ENCODE measurements at regions not wholly inside any gene's neighbourhood (a gene's known extent, or its start where the extent isn't known, plus 50 kb on each side); places are given as distances from the start of the nearest gene placed in this dataset.

DNA sequence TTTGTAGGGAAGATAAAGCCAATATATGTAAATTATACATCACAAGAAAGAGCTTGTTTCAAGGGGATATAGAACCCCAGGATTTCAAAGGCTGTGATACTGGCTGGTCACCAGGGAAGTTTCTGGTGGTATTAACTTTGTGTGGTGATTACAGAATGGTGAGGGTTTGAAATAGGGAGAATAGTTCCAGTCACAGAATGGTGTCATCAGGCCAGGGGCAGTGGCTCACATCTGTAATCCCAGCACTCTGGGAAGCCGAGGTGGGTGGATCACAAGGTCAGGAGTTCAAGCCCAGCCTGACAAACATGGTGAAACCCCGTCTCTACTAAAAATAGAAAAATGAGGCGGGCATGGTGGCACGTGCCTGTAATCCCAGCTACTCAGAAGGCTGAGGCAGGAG is 183.8 kb upstream of the XYLT1 start:
- H3K27me3 ChIP-seq (ENCODE audit: control insufficient read depth, insufficient read depth, low read length): peaks cover 2% of the 10 kb centered on the region; the same call in 1 of the 2 replicates
- H3K36me3 ChIP-seq (ENCODE audit: control insufficient read depth, insufficient read depth, low read length): no peaks in the 10 kb centered on the region
- CTCF ChIA-PET: interaction anchor here (0.7 kb wide), 1 partner anchor 14 kb away, joined by 3 read pairs; no protein-coding TSS in a partner anchor
- POLR2A ChIA-PET: no interaction called here
- TF ChIP-seq, protein P1, sequence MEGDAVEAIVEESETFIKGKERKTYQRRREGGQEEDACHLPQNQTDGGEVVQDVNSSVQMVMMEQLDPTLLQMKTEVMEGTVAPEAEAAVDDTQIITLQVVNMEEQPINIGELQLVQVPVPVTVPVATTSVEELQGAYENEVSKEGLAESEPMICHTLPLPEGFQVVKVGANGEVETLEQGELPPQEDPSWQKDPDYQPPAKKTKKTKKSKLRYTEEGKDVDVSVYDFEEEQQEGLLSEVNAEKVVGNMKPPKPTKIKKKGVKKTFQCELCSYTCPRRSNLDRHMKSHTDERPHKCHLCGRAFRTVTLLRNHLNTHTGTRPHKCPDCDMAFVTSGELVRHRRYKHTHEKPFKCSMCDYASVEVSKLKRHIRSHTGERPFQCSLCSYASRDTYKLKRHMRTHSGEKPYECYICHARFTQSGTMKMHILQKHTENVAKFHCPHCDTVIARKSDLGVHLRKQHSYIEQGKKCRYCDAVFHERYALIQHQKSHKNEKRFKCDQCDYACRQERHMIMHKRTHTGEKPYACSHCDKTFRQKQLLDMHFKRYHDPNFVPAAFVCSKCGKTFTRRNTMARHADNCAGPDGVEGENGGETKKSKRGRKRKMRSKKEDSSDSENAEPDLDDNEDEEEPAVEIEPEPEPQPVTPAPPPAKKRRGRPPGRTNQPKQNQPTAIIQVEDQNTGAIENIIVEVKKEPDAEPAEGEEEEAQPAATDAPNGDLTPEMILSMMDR (IDR thresholded peaks at IDR 0.05; ENCODE audit: insufficient read depth, low read depth, low read length): no peak
- H3K4me3 ChIP-seq (ENCODE audit: low read depth, low read length): no peak overlapping the region
- DNase-seq (ENCODE audit: low read depth): no peak

- no peak for DNase-seq (ENCODE audit: low read depth)
- no peaks in the 10 kb centered on the region for H3K36me3 ChIP-seq (ENCODE audit: control insufficient read depth, insufficient read depth, low read length)
- POLR2A ChIA-PET: no interaction called here
- TF ChIP-seq, protein P1 (IDR thresholded peaks at IDR 0.05; ENCODE audit: insufficient read depth, low read depth, low read length): no peak
- peaks cover 2% of the 10 kb centered on the region; the same call in 1 of the 2 replicates for H3K27me3 ChIP-seq (ENCODE audit: control insufficient read depth, insufficient read depth, low read length)
- CTCF ChIA-PET: interaction anchor here (0.7 kb wide), 1 partner anchor 14 kb away, joined by 3 read pairs; no protein-coding TSS in a partner anchor
- H3K4me3 ChIP-seq (ENCODE audit: low read depth, low read length): no peak overlapping the region
Measured at GRCh38 chr16:17654142-17654541, 183.4 kb upstream of the XYLT1 start.

DNA sequence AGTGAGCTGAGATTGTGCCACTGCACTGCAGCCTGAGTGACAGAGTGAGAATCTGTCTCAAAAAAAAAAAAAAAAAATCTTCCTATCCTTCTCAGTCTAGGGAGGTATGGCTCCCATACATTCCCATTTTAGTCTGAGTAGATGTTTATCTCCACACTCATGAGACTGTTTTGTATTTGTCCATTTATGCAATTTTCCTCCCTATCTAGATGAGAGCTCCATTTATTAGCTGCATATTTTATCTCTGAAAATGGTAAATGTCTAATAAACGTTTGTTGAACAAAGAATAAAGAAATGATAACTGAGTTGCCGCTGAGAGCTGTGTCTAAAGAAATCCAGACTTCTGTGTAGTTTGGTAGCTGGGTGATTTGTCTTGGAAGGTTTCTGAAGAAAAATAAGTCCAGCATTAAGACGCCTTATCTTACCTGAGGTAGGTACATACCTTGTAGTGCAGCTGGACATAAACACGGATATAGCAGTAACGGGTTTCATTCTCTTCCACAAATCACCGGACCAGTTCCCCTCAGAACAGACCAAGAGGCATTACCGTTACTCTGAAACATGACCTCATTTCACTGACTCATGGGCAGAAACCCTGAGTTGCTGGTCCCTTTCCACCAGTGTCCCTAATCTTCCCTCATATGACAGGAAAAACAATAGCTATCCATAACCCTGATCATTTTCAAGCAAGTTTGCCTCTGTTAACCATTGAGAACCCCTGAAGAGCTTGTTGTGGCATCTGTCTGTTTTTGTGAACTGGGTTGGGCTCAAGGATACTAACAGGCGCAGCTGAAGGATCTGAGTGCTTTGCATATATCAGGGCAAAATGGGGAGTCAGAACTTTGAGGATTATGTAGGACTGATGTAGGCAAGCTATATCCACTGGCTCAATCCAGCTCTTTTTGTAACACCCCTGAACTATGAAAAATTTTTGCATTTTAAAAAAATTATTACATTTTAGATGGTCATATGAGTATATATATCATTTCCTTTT is 177.4 kb upstream of the XYLT1 start:
- H3K36me3 ChIP-seq (ENCODE audit: control insufficient read depth, insufficient read depth, low read length): no peaks in the 10 kb centered on the region
- TF ChIP-seq, protein P1 (IDR thresholded peaks at IDR 0.05; ENCODE audit: insufficient read depth, low read depth, low read length): no peak
- POLR2A ChIA-PET: no interaction called here
- H3K4me3 ChIP-seq (ENCODE audit: low read depth, low read length): no peak overlapping the region
- CTCF ChIA-PET: interaction anchor here (0.8 to 1.1 kb wide), 2 partner anchors 13 to 69 kb away, joined by 3 read pairs; no protein-coding TSS in a partner anchor
- no peaks in the 10 kb centered on the region for H3K27me3 ChIP-seq (ENCODE audit: control insufficient read depth, insufficient read depth, low read length)
- DNase-seq (ENCODE audit: low read depth): no peak

GRCh38 chr16:17643935-17644334 is 173.2 kb upstream of the XYLT1 start:
- Histone ChIP-seq H3K4me3 (ENCODE audit: low read depth, low read length) (no peak overlapping the region), H3K36me3 (ENCODE audit: control insufficient read depth, insufficient read depth, low read length) (no peaks in the 10 kb centered on the region), H3K27me3 (ENCODE audit: control insufficient read depth, insufficient read depth, low read length) (no peaks in the 10 kb centered on the region)
- no peak for DNase-seq (ENCODE audit: low read depth)
- POLR2A ChIA-PET: no interaction called here
- TF ChIP-seq, protein P1 (IDR thresholded peaks at IDR 0.05; ENCODE audit: insufficient read depth, low read depth, low read length): no peak
- CTCF ChIA-PET: interaction anchor here (0.6 kb wide), 1 partner anchor 29 kb away, joined by 3 read pairs; no protein-coding TSS in a partner anchor

DNA sequence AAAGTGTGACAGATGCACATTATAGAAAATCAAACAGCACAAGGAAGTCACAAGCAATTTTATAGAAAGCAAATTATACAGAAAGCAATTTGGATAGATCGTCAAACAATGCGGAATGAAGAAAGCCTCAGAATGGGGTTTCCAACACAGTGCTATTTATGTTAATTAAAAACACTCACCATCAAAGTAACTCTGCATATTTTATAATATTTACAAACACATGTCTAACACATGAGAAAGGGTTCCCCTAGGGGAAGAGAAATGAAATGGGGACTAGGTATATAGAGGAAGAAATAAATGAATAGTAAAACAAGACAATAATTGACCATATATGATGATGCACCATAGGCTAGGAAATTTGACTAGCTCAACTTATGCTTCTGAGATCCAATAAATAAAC is 171.2 kb upstream of the XYLT1 start:
- H3K4me3 ChIP-seq (ENCODE audit: low read depth, low read length): no peak overlapping the region
- ChIA-PET POLR2A (no interaction called here), CTCF (no interaction called here)
- TF ChIP-seq, protein P1 (IDR thresholded peaks at IDR 0.05; ENCODE audit: insufficient read depth, low read depth, low read length): no peak
- H3K36me3 ChIP-seq (ENCODE audit: control insufficient read depth, insufficient read depth, low read length): no peaks in the 10 kb centered on the region
- H3K27me3 ChIP-seq (ENCODE audit: control insufficient read depth, insufficient read depth, low read length): no peaks in the 10 kb centered on the region
- DNase-seq (ENCODE audit: low read depth): no peak
